ENCODE measurements at regions not wholly inside any gene's neighbourhood (a gene's known extent, or its start where the extent isn't known, plus 50 kb on each side); places are given as distances from the start of the nearest gene placed in this dataset.

DNA sequence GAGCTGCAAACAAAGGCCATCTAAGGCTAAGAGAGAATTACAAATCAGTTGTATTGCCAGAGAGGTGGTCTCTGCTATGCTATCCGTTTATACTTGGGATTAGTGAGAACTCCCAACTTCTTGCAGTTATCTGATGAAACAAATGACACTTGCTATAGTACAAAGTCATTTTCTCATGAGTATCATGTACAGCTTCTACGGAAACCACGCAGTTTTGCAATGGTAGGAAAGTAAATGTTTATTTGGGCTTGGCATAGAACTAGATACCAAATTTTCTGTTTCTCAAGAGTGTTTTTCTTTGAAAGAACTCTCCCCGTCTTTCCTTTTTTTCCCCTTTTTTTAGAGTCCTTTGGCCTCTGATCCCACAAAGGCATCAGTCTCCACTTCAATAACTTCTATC lies 128.2 kb upstream of the ENPEP start:
- no peak overlapping the region for H2AFZ ChIP-seq
- ATAC-seq (no peak), DNase-seq (ENCODE audit: low spot score) (no peak)
- Mint-ChIP-seq H3K4me3 (no peak overlapping the region), H3K4me1 (peaks cover 10% of the 10 kb centered on the region; the same call in 2 of the 3 replicates), H3K36me3 (ENCODE audit: low read depth) (no peaks in the 10 kb centered on the region; the same call in 2 of the 3 replicates), H3K27me3 (ENCODE audit: insufficient read depth, low read depth, poor library complexity) (no peaks in the 10 kb centered on the region), H3K9me3 (peaks cover 6% of the 10 kb centered on the region; the same call in 1 of the 3 replicates), H3K27ac (no peak overlapping the region)
- H3K36me3 ChIP-seq (ENCODE audit: insufficient read depth), result no peaks in the 10 kb centered on the region
- H3K4me2 ChIP-seq, result no peak overlapping the region
- no peak overlapping the region for H3K27ac ChIP-seq (ENCODE audit: low read depth)
- no peaks in the 10 kb centered on the region for H3K9me2 ChIP-seq (ENCODE audit: insufficient read depth)
- no peaks in the 10 kb centered on the region for H4K20me1 ChIP-seq (replicated peaks; ENCODE audit: insufficient read depth)
- H3F3A ChIP-seq (replicated peaks; ENCODE audit: low read depth), result no peaks in the 10 kb centered on the region
- no peaks in the 10 kb centered on the region for H3K79me2 ChIP-seq (replicated peaks; ENCODE audit: insufficient read depth)
- H3K27me3 ChIP-seq (ENCODE audit: insufficient read depth), result no peaks in the 10 kb centered on the region
- H3K4me1 ChIP-seq (ENCODE audit: insufficient read depth), result no peaks in the 10 kb centered on the region
- no peak overlapping the region for H3K4me3 ChIP-seq
- TF ChIP-seq EZH2phosphoT487 (IDR thresholded peaks at IDR 0.05; ENCODE audit: unreplicated experiment) (no peak), CREB1 (CRISPR knock-in tag; IDR thresholded peaks at IDR 0.05; ENCODE audit: low read depth) (no peak), STAT1 (IDR thresholded peaks at IDR 0.05; ENCODE audit: unreplicated experiment) (no peak), NANOG (IDR thresholded peaks at IDR 0.05; ENCODE audit: borderline replicate concordance) (no peak), EZH2 (IDR thresholded peaks at IDR 0.05; ENCODE audit: low read depth, unreplicated experiment) (no peak), ZNF331 (CRISPR knock-in tag; IDR thresholded peaks at IDR 0.05; ENCODE audit: low read depth) (no peak), JUNB (IDR thresholded peaks at IDR 0.05; ENCODE audit: unreplicated experiment) (no peak), ZNF114 (CRISPR knock-in tag; IDR thresholded peaks at IDR 0.05) (no peak)
- TF ChIP-seq, protein P1, sequence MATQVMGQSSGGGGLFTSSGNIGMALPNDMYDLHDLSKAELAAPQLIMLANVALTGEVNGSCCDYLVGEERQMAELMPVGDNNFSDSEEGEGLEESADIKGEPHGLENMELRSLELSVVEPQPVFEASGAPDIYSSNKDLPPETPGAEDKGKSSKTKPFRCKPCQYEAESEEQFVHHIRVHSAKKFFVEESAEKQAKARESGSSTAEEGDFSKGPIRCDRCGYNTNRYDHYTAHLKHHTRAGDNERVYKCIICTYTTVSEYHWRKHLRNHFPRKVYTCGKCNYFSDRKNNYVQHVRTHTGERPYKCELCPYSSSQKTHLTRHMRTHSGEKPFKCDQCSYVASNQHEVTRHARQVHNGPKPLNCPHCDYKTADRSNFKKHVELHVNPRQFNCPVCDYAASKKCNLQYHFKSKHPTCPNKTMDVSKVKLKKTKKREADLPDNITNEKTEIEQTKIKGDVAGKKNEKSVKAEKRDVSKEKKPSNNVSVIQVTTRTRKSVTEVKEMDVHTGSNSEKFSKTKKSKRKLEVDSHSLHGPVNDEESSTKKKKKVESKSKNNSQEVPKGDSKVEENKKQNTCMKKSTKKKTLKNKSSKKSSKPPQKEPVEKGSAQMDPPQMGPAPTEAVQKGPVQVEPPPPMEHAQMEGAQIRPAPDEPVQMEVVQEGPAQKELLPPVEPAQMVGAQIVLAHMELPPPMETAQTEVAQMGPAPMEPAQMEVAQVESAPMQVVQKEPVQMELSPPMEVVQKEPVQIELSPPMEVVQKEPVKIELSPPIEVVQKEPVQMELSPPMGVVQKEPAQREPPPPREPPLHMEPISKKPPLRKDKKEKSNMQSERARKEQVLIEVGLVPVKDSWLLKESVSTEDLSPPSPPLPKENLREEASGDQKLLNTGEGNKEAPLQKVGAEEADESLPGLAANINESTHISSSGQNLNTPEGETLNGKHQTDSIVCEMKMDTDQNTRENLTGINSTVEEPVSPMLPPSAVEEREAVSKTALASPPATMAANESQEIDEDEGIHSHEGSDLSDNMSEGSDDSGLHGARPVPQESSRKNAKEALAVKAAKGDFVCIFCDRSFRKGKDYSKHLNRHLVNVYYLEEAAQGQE (IDR thresholded peaks at IDR 0.05; ENCODE audit: unreplicated experiment), result no peak
- TF ChIP-seq, protein P2, sequence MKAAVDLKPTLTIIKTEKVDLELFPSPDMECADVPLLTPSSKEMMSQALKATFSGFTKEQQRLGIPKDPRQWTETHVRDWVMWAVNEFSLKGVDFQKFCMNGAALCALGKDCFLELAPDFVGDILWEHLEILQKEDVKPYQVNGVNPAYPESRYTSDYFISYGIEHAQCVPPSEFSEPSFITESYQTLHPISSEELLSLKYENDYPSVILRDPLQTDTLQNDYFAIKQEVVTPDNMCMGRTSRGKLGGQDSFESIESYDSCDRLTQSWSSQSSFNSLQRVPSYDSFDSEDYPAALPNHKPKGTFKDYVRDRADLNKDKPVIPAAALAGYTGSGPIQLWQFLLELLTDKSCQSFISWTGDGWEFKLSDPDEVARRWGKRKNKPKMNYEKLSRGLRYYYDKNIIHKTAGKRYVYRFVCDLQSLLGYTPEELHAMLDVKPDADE (IDR thresholded peaks at IDR 0.05), result no peak
- TF ChIP-seq, protein P3, sequence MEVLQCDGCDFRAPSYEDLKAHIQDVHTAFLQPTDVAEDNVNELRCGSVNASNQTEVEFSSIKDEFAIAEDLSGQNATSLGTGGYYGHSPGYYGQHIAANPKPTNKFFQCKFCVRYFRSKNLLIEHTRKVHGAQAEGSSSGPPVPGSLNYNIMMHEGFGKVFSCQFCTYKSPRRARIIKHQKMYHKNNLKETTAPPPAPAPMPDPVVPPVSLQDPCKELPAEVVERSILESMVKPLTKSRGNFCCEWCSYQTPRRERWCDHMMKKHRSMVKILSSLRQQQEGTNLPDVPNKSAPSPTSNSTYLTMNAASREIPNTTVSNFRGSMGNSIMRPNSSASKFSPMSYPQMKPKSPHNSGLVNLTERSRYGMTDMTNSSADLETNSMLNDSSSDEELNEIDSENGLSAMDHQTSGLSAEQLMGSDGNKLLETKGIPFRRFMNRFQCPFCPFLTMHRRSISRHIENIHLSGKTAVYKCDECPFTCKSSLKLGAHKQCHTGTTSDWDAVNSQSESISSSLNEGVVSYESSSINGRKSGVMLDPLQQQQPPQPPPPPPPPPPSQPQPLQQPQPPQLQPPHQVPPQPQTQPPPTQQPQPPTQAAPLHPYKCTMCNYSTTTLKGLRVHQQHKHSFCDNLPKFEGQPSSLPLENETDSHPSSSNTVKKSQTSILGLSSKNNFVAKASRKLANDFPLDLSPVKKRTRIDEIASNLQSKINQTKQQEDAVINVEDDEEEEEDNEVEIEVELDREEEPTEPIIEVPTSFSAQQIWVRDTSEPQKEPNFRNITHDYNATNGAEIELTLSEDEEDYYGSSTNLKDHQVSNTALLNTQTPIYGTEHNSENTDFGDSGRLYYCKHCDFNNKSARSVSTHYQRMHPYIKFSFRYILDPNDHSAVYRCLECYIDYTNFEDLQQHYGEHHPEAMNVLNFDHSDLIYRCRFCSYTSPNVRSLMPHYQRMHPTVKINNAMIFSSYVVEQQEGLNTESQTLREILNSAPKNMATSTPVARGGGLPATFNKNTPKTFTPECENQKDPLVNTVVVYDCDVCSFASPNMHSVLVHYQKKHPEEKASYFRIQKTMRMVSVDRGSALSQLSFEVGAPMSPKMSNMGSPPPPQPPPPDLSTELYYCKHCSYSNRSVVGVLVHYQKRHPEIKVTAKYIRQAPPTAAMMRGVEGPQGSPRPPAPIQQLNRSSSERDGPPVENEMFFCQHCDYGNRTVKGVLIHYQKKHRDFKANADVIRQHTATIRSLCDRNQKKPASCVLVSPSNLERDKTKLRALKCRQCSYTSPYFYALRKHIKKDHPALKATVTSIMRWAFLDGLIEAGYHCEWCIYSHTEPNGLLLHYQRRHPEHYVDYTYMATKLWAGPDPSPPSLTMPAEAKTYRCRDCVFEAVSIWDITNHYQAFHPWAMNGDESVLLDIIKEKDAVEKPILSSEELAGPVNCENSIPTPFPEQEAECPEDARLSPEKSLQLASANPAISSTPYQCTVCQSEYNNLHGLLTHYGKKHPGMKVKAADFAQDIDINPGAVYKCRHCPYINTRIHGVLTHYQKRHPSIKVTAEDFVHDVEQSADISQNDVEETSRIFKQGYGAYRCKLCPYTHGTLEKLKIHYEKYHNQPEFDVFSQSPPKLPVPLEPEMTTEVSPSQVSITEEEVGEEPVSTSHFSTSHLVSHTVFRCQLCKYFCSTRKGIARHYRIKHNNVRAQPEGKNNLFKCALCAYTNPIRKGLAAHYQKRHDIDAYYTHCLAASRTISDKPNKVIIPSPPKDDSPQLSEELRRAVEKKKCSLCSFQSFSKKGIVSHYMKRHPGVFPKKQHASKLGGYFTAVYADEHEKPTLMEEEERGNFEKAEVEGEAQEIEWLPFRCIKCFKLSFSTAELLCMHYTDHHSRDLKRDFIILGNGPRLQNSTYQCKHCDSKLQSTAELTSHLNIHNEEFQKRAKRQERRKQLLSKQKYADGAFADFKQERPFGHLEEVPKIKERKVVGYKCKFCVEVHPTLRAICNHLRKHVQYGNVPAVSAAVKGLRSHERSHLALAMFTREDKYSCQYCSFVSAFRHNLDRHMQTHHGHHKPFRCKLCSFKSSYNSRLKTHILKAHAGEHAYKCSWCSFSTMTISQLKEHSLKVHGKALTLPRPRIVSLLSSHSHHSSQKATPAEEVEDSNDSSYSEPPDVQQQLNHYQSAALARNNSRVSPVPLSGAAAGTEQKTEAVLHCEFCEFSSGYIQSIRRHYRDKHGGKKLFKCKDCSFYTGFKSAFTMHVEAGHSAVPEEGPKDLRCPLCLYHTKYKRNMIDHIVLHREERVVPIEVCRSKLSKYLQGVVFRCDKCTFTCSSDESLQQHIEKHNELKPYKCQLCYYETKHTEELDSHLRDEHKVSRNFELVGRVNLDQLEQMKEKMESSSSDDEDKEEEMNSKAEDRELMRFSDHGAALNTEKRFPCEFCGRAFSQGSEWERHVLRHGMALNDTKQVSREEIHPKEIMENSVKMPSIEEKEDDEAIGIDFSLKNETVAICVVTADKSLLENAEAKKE (CRISPR knock-in tag; IDR thresholded peaks at IDR 0.05), result no peak
- TF ChIP-seq, protein P4, sequence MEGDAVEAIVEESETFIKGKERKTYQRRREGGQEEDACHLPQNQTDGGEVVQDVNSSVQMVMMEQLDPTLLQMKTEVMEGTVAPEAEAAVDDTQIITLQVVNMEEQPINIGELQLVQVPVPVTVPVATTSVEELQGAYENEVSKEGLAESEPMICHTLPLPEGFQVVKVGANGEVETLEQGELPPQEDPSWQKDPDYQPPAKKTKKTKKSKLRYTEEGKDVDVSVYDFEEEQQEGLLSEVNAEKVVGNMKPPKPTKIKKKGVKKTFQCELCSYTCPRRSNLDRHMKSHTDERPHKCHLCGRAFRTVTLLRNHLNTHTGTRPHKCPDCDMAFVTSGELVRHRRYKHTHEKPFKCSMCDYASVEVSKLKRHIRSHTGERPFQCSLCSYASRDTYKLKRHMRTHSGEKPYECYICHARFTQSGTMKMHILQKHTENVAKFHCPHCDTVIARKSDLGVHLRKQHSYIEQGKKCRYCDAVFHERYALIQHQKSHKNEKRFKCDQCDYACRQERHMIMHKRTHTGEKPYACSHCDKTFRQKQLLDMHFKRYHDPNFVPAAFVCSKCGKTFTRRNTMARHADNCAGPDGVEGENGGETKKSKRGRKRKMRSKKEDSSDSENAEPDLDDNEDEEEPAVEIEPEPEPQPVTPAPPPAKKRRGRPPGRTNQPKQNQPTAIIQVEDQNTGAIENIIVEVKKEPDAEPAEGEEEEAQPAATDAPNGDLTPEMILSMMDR (conservative IDR thresholded peaks at IDR 0.05; ENCODE audit: low read depth in 2 of 2), result no peak
